Endothelial cell of umbilical vein (primary cell): ENCODE measurements at regions not wholly inside any gene's neighbourhood (a gene's known extent, or its start where the extent isn't known, plus 50 kb on each side); places are given as distances from the start of the nearest gene placed in this dataset.
"Not testable (repeated sequence)": the region's sequence is repeated elsewhere in the genome, so short reads cannot be mapped to it uniquely, and the experiment has no call there.

ENCODE experiments used
- BruUV-seq: library from RNA; stranded (reverse); fragments of 400-500 nt; replicated peaks from 2 replicates; lab custom pipeline; 2021; lab: Mats Ljungman, UMichigan
- CTCF ChIA-PET: fragments of 300-600, 350-600 bp; sonication (Branson Sonifier 250); formaldehyde crosslinking; loops from one replicate; lab custom pipeline; 2021; ENCODE audit warnings: antibody characterized with exemption, inconsistent platforms; lab: Charles Lee
- POLR2A ChIA-PET: fragments of 300-600, 350-600 bp; sonication (Branson Sonifier 250); formaldehyde crosslinking; loops from one replicate; lab custom pipeline; 2021; ENCODE audit warnings: antibody characterized with exemption, inconsistent platforms; lab: Charles Lee
- DNase-seq: peaks from one replicate; pipeline ENCODE4 v3.0.0-alpha.2; 2011; ENCODE audit warnings: low read depth, low spot score
- FAIRE-seq: peaks from 2 replicates; lab custom pipeline; 2011; peaks lifted over from hg19 to GRCh38; lab: Jason Lieb, UNC
- H2AFZ ChIP-seq: 2 replicates; pipeline ENCODE4 v1.6.0; 2012; ENCODE audit warnings: low read depth, low read length, control low read depth, inconsistent platforms
- H3K27ac ChIP-seq: 2 replicates; pipeline ENCODE4 v1.5.1; 2011; ENCODE audit warnings: low read depth, mild to moderate bottlenecking, control low read depth, low read length, moderate library complexity; ENCODE audit not compliant: insufficient read depth
- H3K27me3 ChIP-seq, 2 experiments: 2 replicates each; pipeline versions ENCODE4 v1.6.0 to v1.6.1; 2011; ENCODE audit warnings: low read length in 2 of 2, mixed read lengths in 1 of 2; ENCODE audit not compliant: control insufficient read depth in 2 of 2, insufficient read depth in 2 of 2
- H3K36me3 ChIP-seq, 2 experiments: 2 replicates in 1 of 2; 3 replicates in 1 of 2; pipeline ENCODE4 v1.5.1; 2011; ENCODE audit warnings: low read length in 2 of 2, mild to moderate bottlenecking in 1 of 2, moderate library complexity in 1 of 2; ENCODE audit not compliant: control insufficient read depth in 2 of 2, insufficient read depth in 2 of 2; ENCODE audit errors: extremely low read depth in 1 of 2
- H3K4me1 ChIP-seq: 3 replicates; pipeline ENCODE4 v1.5.1; 2011; ENCODE audit warnings: mild to moderate bottlenecking, low read length; ENCODE audit not compliant: control insufficient read depth, insufficient read depth; ENCODE audit errors: extremely low read depth
- H3K4me2 ChIP-seq: 2 replicates; pipeline ENCODE4 v1.6.1; 2011; ENCODE audit warnings: low read length, control low read depth, mixed read lengths; ENCODE audit not compliant: insufficient read depth
- H3K4me3 ChIP-seq, 3 experiments: fragments of 200-600 bp in 1 of 3; sonication (generic), shearing (Covaris generic) in 1 of 3; replicated peaks in 1 of 3; 2 replicates each; pipeline ENCODE4 v1.5.1; 2011 to 2016; ENCODE audit warnings: control low read depth in 3 of 3, low read length in 3 of 3, mild to moderate bottlenecking in 2 of 3, inconsistent platforms in 1 of 3, low read depth in 1 of 3, moderate library complexity in 1 of 3; ENCODE audit not compliant: insufficient read depth in 1 of 3
- H3K79me2 ChIP-seq: 2 replicates; pipeline ENCODE4 v1.6.0; 2012; ENCODE audit warnings: low read length, inconsistent platforms; ENCODE audit not compliant: control insufficient read depth, insufficient read depth
- H3K9ac ChIP-seq: replicated peaks from 2 replicates; pipeline ENCODE3; 2011; ENCODE audit warnings: low read length, control low read depth; ENCODE audit not compliant: insufficient read depth; ENCODE audit errors: extremely low read depth
- H3K9me1 ChIP-seq: replicated peaks from 3 replicates; pipeline ENCODE4 v1.6.0; 2011; ENCODE audit warnings: mild to moderate bottlenecking, low read length; ENCODE audit not compliant: control insufficient read depth, insufficient read depth; ENCODE audit errors: extremely low read depth
- H3K9me3 ChIP-seq: replicated peaks from 2 replicates; pipeline ENCODE4 v1.5.1; 2012; ENCODE audit warnings: low read length, inconsistent platforms; ENCODE audit not compliant: control insufficient read depth, insufficient read depth
- H4K20me1 ChIP-seq: replicated peaks from 2 replicates; pipeline ENCODE3; 2011; ENCODE audit warnings: mild to moderate bottlenecking, low read length; ENCODE audit not compliant: control insufficient read depth, insufficient read depth; ENCODE audit errors: extremely low read depth
- dilution Hi-C: fragments of 300-500 bp; cut with MboI; formaldehyde crosslinking; loops from one replicate; pipeline ENCODE4 v1.15.0; 2019; ENCODE audit warnings: low sequenced_read_pairs; ENCODE audit not compliant: extremely low pct_ligation_motif_present
- intact Hi-C: fragments of 100-400 bp; cut with micrococcal nuclease; formaldehyde crosslinking; loops from one replicate; pipeline ENCODE4 v1.10.0; 2022

DNA sequence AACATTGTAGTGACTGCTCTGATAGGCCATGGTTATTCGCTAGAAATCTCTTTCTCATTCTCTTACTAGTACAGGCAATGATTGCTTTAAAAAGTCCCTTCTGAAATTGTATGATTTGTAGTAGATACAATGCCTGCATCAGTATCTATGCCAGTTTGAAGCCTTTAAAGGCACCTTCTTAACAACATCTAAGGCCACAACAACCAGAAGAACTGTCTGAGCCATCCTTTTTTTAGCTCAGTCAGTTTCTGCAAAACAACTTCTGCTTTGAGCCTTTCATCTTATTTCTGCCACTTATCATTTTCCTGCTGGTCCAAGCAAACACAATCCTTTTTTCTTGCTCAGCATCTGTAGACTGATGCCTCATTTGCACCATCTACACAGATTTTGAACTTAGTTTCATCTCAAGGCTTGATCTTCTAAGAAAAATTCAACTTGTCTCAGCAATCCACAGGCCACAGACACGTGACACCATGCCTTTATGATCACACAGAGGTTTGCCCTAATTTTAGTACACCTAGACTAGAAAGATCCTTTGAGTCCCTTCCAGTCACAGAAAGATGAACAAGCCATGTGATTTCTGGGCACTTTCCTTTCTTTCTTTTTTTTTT, 106.1 kb downstream of the DDX11 start:
- H3K4me2 ChIP-seq, DNase-seq, H3K9ac ChIP-seq, H4K20me1 ChIP-seq, H3K4me1 ChIP-seq, H3K9me3 ChIP-seq, H2AFZ ChIP-seq, H3K27me3 ChIP-seq, CTCF ChIA-PET, FAIRE-seq, dilution Hi-C loops, POLR2A ChIA-PET, H3K9me1 ChIP-seq, H3K27ac ChIP-seq, H3K79me2 ChIP-seq, H3K36me3 ChIP-seq, BruUV-seq, H3K4me3 ChIP-seq: not testable (repeated sequence)
- intact Hi-C loops, result loop anchor here (5.0 kb wide), 1 partner anchor 327 kb away; no protein-coding TSS in a partner anchor

DNA sequence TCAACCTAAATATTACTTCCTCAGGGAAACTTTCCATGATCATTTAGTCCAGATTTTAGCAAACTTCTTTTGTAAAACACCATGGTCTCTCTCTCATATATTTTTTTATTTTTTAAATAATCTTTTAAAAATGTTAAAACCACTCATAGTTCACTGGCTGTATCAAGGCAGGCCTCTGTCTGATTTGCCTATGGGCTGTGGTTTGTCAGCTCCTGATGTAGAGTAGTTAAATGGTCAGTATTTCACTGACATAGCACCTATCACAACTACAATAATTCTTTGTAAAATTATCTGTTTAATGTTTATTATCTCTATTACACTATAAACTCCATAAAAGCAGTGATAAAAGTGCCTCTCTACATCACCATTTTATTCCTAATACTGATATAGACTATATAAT, 108.9 kb downstream of the DDX11 start:
- intact Hi-C loops, CTCF ChIA-PET: not testable (repeated sequence)

DNA sequence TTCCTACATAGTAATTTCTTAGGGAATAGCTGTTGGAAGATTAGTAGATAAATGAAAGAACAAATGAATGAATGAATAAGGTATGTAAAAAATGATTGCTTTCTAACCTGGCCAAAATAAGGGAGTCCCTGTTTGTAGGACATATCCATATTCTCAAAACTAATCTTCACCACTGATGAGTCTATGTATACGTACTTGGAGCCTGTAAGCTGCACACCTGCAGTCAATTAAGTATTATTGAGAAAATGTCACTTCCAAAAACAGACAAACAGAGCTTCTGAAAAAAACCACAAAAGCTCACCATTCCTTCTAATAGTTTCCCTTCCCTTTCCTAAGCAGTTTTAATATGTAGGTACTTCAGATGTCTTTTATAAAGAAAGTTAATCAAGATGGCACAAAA, 109.4 kb downstream of the DDX11 start:
- CTCF ChIA-PET, H3K27me3 ChIP-seq, BruUV-seq, DNase-seq, H3K36me3 ChIP-seq, POLR2A ChIA-PET, dilution Hi-C loops, H3K9me3 ChIP-seq, H3K4me3 ChIP-seq, H3K9me1 ChIP-seq, H3K79me2 ChIP-seq, H3K9ac ChIP-seq, H3K27ac ChIP-seq, H4K20me1 ChIP-seq, H2AFZ ChIP-seq, H3K4me2 ChIP-seq, H3K4me1 ChIP-seq, intact Hi-C loops: not testable (repeated sequence)
- peak; percentile 31 for FAIRE-seq

More for the DNA sequence above, 108.9 kb downstream of the DDX11 start:
- POLR2A ChIA-PET, H3K27ac ChIP-seq, H3K4me2 ChIP-seq, H4K20me1 ChIP-seq, H3K9me3 ChIP-seq, H3K4me3 ChIP-seq, H3K79me2 ChIP-seq, BruUV-seq, H2AFZ ChIP-seq, dilution Hi-C loops, FAIRE-seq, H3K27me3 ChIP-seq, H3K9ac ChIP-seq, DNase-seq, H3K36me3 ChIP-seq, H3K4me1 ChIP-seq, H3K9me1 ChIP-seq: not testable (repeated sequence)

DNA sequence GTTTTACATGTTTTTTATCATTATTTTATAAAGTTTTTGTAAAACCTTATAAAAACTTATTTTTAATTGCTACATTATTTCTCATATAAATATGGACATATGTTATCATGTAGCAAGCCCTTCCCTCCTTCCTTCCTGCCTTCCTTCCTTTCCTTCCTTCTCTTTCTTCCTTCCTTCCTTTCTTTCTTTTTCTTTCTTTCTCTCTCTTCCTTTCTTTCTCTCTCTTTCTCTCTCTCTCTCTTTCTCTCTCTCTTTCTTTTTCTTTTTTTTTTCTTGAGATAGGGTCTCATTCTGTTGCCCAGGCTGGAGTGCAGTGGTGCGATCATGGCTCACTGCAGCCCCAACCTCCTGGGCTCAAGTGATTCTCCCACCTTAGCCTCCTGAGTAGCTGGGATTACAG, 110.2 kb downstream of the DDX11 start:
- H3K4me2 ChIP-seq, H4K20me1 ChIP-seq, FAIRE-seq, CTCF ChIA-PET, H3K9ac ChIP-seq, H3K4me3 ChIP-seq, H2AFZ ChIP-seq, POLR2A ChIA-PET, H3K9me1 ChIP-seq, dilution Hi-C loops, intact Hi-C loops, H3K27ac ChIP-seq, H3K36me3 ChIP-seq, H3K4me1 ChIP-seq, H3K79me2 ChIP-seq, H3K9me3 ChIP-seq, H3K27me3 ChIP-seq, BruUV-seq, DNase-seq: not testable (repeated sequence)
